H1 (cell line): ENCODE measurements at regions not wholly inside any gene's neighbourhood (a gene's known extent, or its start where the extent isn't known, plus 50 kb on each side); places are given as distances from the start of the nearest gene placed in this dataset.
A peak's percentile ranks its signal among the peaks of the same experiment; 100 is the strongest.

ENCODE experiments used
- ATF3 ChIP-seq: IDR thresholded peaks from 2 replicates; pipeline ENCODE4 v1.6.1; 2011; ENCODE audit warnings: low read depth, mild to moderate bottlenecking, low read length; ENCODE audit not compliant: insufficient read depth
- BCL11A ChIP-seq, 2 experiments: IDR thresholded peaks; one replicate each; pipeline ENCODE4 v1.6.1; 2011; ENCODE audit warnings: low read depth in 2 of 2, low read length in 2 of 2, mild to moderate bottlenecking in 2 of 2
- CBX5 ChIP-seq: fragments of 300-800, 300-1000 bp; sonication (generic); IDR thresholded peaks from 2 replicates; pipeline ENCODE4 v1.7.1; 2016; ENCODE audit warnings: antibody characterized with exemption, low read length, low read depth
- CTBP2 ChIP-seq: IDR thresholded peaks from 2 replicates; pipeline ENCODE4 v1.7.0; 2011; ENCODE audit warnings: borderline replicate concordance, mild to moderate bottlenecking, moderate library complexity, mixed read lengths, low read length; ENCODE audit not compliant: insufficient read depth, insufficient read length
- EGR1 ChIP-seq: IDR thresholded peaks from 2 replicates; pipeline ENCODE4 v1.6.1; 2011; ENCODE audit warnings: low read depth, low read length, borderline replicate concordance
- EZH2 ChIP-seq: fragments of 200-600 bp; sonication (generic); IDR thresholded peaks from 2 replicates; pipeline ENCODE4 v1.7.1; 2012; ENCODE audit warnings: low read depth, mild to moderate bottlenecking, moderate library complexity, low read length, inconsistent platforms; ENCODE audit not compliant: severe bottlenecking
- FOSL1 ChIP-seq: IDR thresholded peaks from 2 replicates; pipeline ENCODE4 v1.6.1; 2011; ENCODE audit warnings: mild to moderate bottlenecking, low read depth, low read length, moderate library complexity; ENCODE audit not compliant: insufficient read depth
- GABPA ChIP-seq: IDR thresholded peaks from 2 replicates; pipeline ENCODE4 v1.6.1; 2011; ENCODE audit warnings: mild to moderate bottlenecking, low read length, moderate library complexity, borderline replicate concordance; ENCODE audit not compliant: insufficient read depth
- HDAC2 ChIP-seq, 2 experiments: fragments of 300-600 bp in 1 of 2; sonication (generic) in 1 of 2; IDR thresholded peaks; 2 replicates each; pipeline ENCODE4 v1.6.1; 2011 to 2012; ENCODE audit warnings: low read depth in 2 of 2, low read length in 2 of 2, mild to moderate bottlenecking in 2 of 2, moderate library complexity in 2 of 2, borderline replicate concordance in 1 of 2, inconsistent platforms in 1 of 2
- MAFK ChIP-seq: IDR thresholded peaks from 2 replicates; pipeline ENCODE4 v1.6.1; 2012; ENCODE audit warnings: low read depth, mild to moderate bottlenecking, improper control_type of control experiment, low read length
- MAX ChIP-seq: IDR thresholded peaks from 2 replicates; pipeline ENCODE4 v1.6.1; 2012; ENCODE audit warnings: inconsistent platforms
- POU5F1 ChIP-seq: IDR thresholded peaks from 2 replicates; pipeline ENCODE4 v1.6.1; 2011; ENCODE audit warnings: low read depth, mild to moderate bottlenecking, low read length, moderate library complexity
- RBBP5 ChIP-seq: IDR thresholded peaks from 2 replicates; pipeline ENCODE4 v1.7.1; 2012; ENCODE audit warnings: low read depth, mild to moderate bottlenecking, inconsistent platforms, low read length, moderate library complexity, borderline replicate concordance
- RFX5 ChIP-seq: IDR thresholded peaks from 2 replicates; pipeline ENCODE4 v1.6.1; 2011; ENCODE audit warnings: low read depth, low read length, improper control_type of control experiment, borderline replicate concordance
- SIRT6 ChIP-seq: IDR thresholded peaks from one replicate; pipeline ENCODE4 v1.7.1; 2012; ENCODE audit warnings: low read length, inconsistent platforms
- SP1 ChIP-seq: IDR thresholded peaks from 2 replicates; pipeline ENCODE4 v1.6.1; 2011; ENCODE audit warnings: low read depth, low read length
- SP2 ChIP-seq: IDR thresholded peaks from 2 replicates; pipeline ENCODE4 v1.6.1; 2012; ENCODE audit warnings: mild to moderate bottlenecking, low read length, inconsistent platforms
- SP4 ChIP-seq: IDR thresholded peaks from 2 replicates; pipeline ENCODE4 v1.6.1; 2012; ENCODE audit warnings: low read length, inconsistent platforms
- TAF1 ChIP-seq: IDR thresholded peaks from 2 replicates; pipeline ENCODE4 v1.6.1; 2011; ENCODE audit warnings: mild to moderate bottlenecking, low read depth, low read length
- TCF12 ChIP-seq: IDR thresholded peaks from 2 replicates; pipeline ENCODE4 v1.6.1; 2011; ENCODE audit warnings: low read depth, mild to moderate bottlenecking, low read length
- TEAD4 ChIP-seq: IDR thresholded peaks from 2 replicates; pipeline ENCODE4 v1.6.1; 2012; ENCODE audit warnings: low read depth, low read length, inconsistent platforms, mixed read lengths
- USF2 ChIP-seq: IDR thresholded peaks from 2 replicates; pipeline ENCODE4 v1.6.1; 2011; ENCODE audit warnings: low read length, improper control_type of control experiment
- YY1 ChIP-seq: IDR thresholded peaks from 2 replicates; pipeline ENCODE4 v1.6.1; 2011; ENCODE audit warnings: low read depth, mild to moderate bottlenecking, low read length
- ZNF274 ChIP-seq: IDR thresholded peaks from 2 replicates; pipeline ENCODE4 v1.7.0; 2012; ENCODE audit warnings: low read length, borderline replicate concordance; ENCODE audit errors: extremely low read depth

- TF ChIP-seq SP1: no peak
- no peak for TF ChIP-seq TEAD4
- TF ChIP-seq SP2: no peak
- TF ChIP-seq FOSL1: no peak
- no peak for TF ChIP-seq EGR1
- no peak for TF ChIP-seq RFX5
- TF ChIP-seq USF2: no peak
- TF ChIP-seq POU5F1: no peak
- TF ChIP-seq SIRT6: no peak
- TF ChIP-seq CTBP2: no peak
- no peak for TF ChIP-seq ZNF274
- TF ChIP-seq TCF12: no peak
- no peak for TF ChIP-seq BCL11A (IDR thresholded peaks at IDR 0.05; ENCODE audit: low read depth in 2 of 2, low read length in 2 of 2)
- 0 out of 2 replicates have a peak, but pooled peaks have one; percentile 31 for TF ChIP-seq TAF1
- TF ChIP-seq SP4: no peak
- no peak for TF ChIP-seq ATF3
- TF ChIP-seq YY1: 0 out of 2 replicates have a peak, but pooled peaks have one; percentile 20
- no peak for TF ChIP-seq CBX5
- TF ChIP-seq MAX: no peak
- no peak for TF ChIP-seq MAFK
- no peak; the same call in 1 of the 2 replicates for TF ChIP-seq RBBP5
- peak in 1 of 2 experiments; percentile 59; a peak in 1 of 4 replicates for TF ChIP-seq HDAC2 (IDR thresholded peaks at IDR 0.05; ENCODE audit: borderline replicate concordance in 1 of 2, low read depth in 2 of 2, low read length in 2 of 2)
- TF ChIP-seq GABPA: 0 out of 2 replicates have a peak, but pooled peaks have one; percentile 49
- no peak for TF ChIP-seq EZH2
These were observed 59.5 kb upstream of the GSE1 start (continued) for GRCh38 chr16:85553436-85554113.
